GM19452 (cell line): ENCODE measurements at regions not wholly inside any gene's neighbourhood (a gene's known extent, or its start where the extent isn't known, plus 50 kb on each side); places are given as distances from the start of the nearest gene placed in this dataset.

Source experiments
- ATAC-seq: cut with Tn5 transposase; IDR thresholded peaks from one replicate; pipeline ENCODE4 v1.9.1; 2021; ENCODE audit not compliant: unreplicated experiment

GRCh38 chr5:68531970-68532369, 316.4 kb downstream of the PIK3R1 start:
- ATAC-seq: no peak

- no peak for ATAC-seq
These were observed 317.5 kb downstream of the PIK3R1 start for GRCh38 chr5:68533051-68533450.

GRCh38 chr5:68533571-68534084, 318.1 kb downstream of the PIK3R1 start:
- no peak for ATAC-seq

- ATAC-seq: no peak
These were observed 318.8 kb downstream of the PIK3R1 start for GRCh38 chr5:68534131-68534940.

- ATAC-seq: no peak
These were observed 319.5 kb downstream of the PIK3R1 start for GRCh38 chr5:68534956-68535520.

- ATAC-seq: no peak
These were observed 323.4 kb downstream of the PIK3R1 start for GRCh38 chr5:68538814-68539420.

- ATAC-seq: no peak
These were observed 325.4 kb downstream of the PIK3R1 start for GRCh38 chr5:68540798-68541590.

GRCh38 chr5:68542207-68542606, 326.7 kb downstream of the PIK3R1 start:
- no peak for ATAC-seq

GRCh38 chr5:68543212-68543611, 327.7 kb downstream of the PIK3R1 start:
- no peak for ATAC-seq

- no peak for ATAC-seq
These were observed 328.6 kb downstream of the PIK3R1 start for GRCh38 chr5:68544091-68544647.

- no peak for ATAC-seq
These were observed 329.3 kb downstream of the PIK3R1 start for GRCh38 chr5:68544648-68545552.

- no peak for ATAC-seq
These were observed 330.2 kb downstream of the PIK3R1 start for GRCh38 chr5:68545636-68546295.

GRCh38 chr5:68547056-68547455, 331.5 kb downstream of the PIK3R1 start:
- ATAC-seq: no peak

- ATAC-seq: no peak
These were observed 332.1 kb downstream of the PIK3R1 start for GRCh38 chr5:68547622-68548021.

GRCh38 chr5:68548959-68549676, 333.6 kb downstream of the PIK3R1 start:
- ATAC-seq: no peak

- ATAC-seq: no peak
These were observed 334.5 kb downstream of the PIK3R1 start for GRCh38 chr5:68550015-68550414.

GRCh38 chr5:68551436-68551835, 335.9 kb downstream of the PIK3R1 start:
- ATAC-seq: no peak

GRCh38 chr5:68554571-68555279, 339.2 kb downstream of the PIK3R1 start:
- ATAC-seq: no peak
